Tibial artery (tissue), 4 donors: ENCODE measurements at regions not wholly inside any gene's neighbourhood (a gene's known extent, or its start where the extent isn't known, plus 50 kb on each side); places are given as distances from the start of the nearest gene placed in this dataset.
"Not testable (repeated sequence)": the region's sequence is repeated elsewhere in the genome, so short reads cannot be mapped to it uniquely, and the experiment has no call there.

ENCODE experiments used
- DNase-seq, 2 donors: peaks; one replicate each; pipeline ENCODE4 v3.0.0-alpha.2; 2019
- H3K27ac ChIP-seq, 2 donors: fragments of 200-600 bp; sonication (generic) in 1 of 2; 1 replicate in 1 of 2; 2 replicates in 1 of 2; pipeline ENCODE4 v1.5.1; 2018 to 2019; ENCODE audit warnings: mild to moderate bottlenecking in 1 of 2
- H3K27me3 ChIP-seq, 2 donors: fragments of 200-600 bp; sonication (generic) in 1 of 2; one replicate each; pipeline versions ENCODE4 v1.5.1 to v1.6.0; 2016 to 2019
- H3K36me3 ChIP-seq, 3 donors: fragments of 200-600 bp; sonication (generic) in 2 of 3; one replicate each; pipeline ENCODE4 v1.5.1; 2016 to 2019; ENCODE audit warnings: mild to moderate bottlenecking in 2 of 3
- H3K4me1 ChIP-seq, 4 donors: fragments of 200-600 bp; sonication (generic) in 2 of 4; 1 replicate in 3 of 4; 2 replicates in 1 of 4; pipeline ENCODE4 v1.5.1; 2016 to 2019
- H3K4me3 ChIP-seq, 2 donors: fragments of 200-600 bp; sonication (generic) in 1 of 2; 1 replicate in 1 of 2; 2 replicates in 1 of 2; pipeline ENCODE4 v1.5.1; 2018 to 2019; ENCODE audit warnings: mild to moderate bottlenecking in 2 of 2
- H3K9me3 ChIP-seq, 3 donors: fragments of 200-600 bp; sonication (generic) in 1 of 3; one replicate each; pipeline ENCODE4 v1.5.1; 2016 to 2019
- intact Hi-C: fragments of 100-400 bp; cut with DNase I; formaldehyde crosslinking; loops from one replicate; pipeline ENCODE4 v1.15.0; 2023; ENCODE audit warnings: low total_unique reads
- TF ChIP-seq, protein P1 (sequence below), 2 experiments: fragments of 200-600 bp in 1 of 2; fragments of 450-650 bp in 1 of 2; IDR thresholded peaks; one replicate each; pipeline ENCODE4 v1.5.1; 2017 to 2019; ENCODE audit warnings: antibody characterized with exemption in 2 of 2, mild to moderate bottlenecking in 1 of 2, moderate library complexity in 1 of 2

DNA sequence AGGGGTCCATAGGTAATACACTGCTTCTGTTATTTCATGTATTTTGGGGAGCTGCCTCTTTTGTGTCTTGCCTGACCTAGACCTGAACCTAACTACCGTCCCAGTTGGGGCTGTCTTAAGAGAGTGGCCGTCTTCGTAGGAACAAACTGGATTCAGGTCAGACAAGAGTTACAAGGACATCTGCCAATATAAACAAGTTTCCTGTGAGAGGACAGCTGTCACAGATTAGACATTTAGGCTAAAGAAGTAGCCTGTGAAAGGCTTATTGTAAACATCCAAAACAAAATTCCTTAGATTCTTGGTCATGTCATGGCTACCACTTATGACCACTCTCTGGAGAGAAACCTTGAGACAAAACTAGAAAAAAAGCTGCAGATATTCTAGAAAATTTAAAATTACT lies 797.6 kb upstream of the AADAT start:
- TF ChIP-seq, protein P1, sequence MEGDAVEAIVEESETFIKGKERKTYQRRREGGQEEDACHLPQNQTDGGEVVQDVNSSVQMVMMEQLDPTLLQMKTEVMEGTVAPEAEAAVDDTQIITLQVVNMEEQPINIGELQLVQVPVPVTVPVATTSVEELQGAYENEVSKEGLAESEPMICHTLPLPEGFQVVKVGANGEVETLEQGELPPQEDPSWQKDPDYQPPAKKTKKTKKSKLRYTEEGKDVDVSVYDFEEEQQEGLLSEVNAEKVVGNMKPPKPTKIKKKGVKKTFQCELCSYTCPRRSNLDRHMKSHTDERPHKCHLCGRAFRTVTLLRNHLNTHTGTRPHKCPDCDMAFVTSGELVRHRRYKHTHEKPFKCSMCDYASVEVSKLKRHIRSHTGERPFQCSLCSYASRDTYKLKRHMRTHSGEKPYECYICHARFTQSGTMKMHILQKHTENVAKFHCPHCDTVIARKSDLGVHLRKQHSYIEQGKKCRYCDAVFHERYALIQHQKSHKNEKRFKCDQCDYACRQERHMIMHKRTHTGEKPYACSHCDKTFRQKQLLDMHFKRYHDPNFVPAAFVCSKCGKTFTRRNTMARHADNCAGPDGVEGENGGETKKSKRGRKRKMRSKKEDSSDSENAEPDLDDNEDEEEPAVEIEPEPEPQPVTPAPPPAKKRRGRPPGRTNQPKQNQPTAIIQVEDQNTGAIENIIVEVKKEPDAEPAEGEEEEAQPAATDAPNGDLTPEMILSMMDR (IDR thresholded peaks at IDR 0.05): no peak
- intact Hi-C loops: no loop called here
- Histone ChIP-seq H3K9me3 (no peaks in the 10 kb centered on the region), H3K27me3 (no peaks in the 10 kb centered on the region), H3K4me3 (no peak overlapping the region), H3K27ac (no peak overlapping the region), H3K36me3 (no peaks in the 10 kb centered on the region), H3K4me1 (no peaks in the 10 kb centered on the region)
- no peak for DNase-seq

DNA sequence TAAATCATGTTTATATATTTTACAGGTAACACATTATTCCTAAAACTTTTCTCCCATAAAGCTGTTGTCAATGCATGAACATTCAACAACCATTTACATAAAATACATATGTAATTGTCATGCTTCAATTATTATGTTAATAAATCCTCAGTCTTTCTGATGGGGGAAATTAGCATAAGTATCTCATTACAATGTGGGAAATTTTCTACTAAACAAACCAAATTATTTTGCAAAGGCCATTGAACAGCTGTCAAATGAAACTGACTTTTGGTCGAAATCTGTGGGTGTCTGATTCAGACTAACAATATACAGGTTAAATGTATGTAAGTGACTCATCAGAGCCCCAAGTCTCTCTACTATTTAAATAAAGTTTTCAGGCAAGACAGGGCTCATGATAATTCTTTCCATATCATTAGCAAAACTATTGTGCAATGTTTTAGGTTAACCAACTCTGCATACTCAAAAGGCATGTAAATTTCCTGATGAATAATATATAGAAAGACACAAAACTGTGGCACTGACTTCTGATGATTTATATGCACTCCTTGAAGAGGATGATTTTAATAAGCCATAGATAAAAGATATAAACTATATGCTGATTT lies 795.3 kb upstream of the AADAT start:
- Histone ChIP-seq H3K27me3 (no peaks in the 10 kb centered on the region), H3K4me1 (no peaks in the 10 kb centered on the region), H3K4me3 (no peak overlapping the region), H3K36me3 (no peaks in the 10 kb centered on the region), H3K27ac (no peak overlapping the region), H3K9me3 (no peaks in the 10 kb centered on the region)
- intact Hi-C loops: no loop called here
- DNase-seq: no peak
- TF ChIP-seq, protein P1 (IDR thresholded peaks at IDR 0.05): no peak

DNA sequence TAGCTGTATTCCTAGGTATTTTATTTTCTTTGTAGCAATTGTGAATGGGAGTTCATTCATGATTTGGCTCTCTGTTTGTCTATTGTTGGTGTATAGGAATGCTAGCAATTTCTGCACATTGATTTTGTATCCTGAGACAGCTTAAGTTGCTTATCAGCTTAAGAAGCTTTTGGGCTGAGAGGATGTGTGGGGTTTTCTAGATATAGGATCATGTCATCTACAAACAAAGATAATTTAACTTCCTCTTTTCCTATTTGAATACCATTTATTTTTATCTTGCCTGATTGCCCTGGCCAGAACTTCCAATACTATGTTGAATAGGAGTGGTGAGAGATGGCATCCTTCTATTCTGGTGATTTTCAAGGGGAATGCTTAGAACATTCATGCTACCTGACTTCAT lies 791.9 kb upstream of the AADAT start:
- H3K27me3 ChIP-seq, H3K4me3 ChIP-seq, intact Hi-C loops, H3K9me3 ChIP-seq, H3K4me1 ChIP-seq, H3K27ac ChIP-seq, H3K36me3 ChIP-seq, DNase-seq: not testable (repeated sequence)

DNA sequence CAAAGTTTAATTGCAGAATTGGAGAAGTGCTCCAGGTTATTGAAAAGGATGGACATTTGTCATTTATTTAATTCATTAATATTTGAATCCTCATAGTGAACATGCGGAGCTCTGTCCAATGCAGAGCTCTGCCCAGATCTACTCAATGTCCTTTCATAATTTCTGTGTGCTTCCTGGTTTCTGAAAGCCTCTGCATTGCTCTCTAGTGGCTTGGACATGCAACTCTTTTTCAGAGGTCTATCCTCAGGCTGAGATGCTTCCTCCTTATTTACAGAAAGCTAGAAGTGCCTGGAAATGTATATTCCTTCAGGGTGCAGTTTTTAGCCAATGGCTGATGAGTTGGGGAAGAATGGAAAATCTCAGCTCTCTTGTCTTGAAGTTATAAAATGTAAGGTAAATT lies 786.1 kb upstream of the AADAT start:
- Histone ChIP-seq H3K4me3 (no peak overlapping the region), H3K4me1 (no peaks in the 10 kb centered on the region), H3K27ac (no peak overlapping the region), H3K9me3 (no peaks in the 10 kb centered on the region), H3K27me3 (no peaks in the 10 kb centered on the region), H3K36me3 (no peaks in the 10 kb centered on the region)
- TF ChIP-seq, protein P1 (IDR thresholded peaks at IDR 0.05): no peak
- intact Hi-C loops: no loop called here
- no peak for DNase-seq

DNA sequence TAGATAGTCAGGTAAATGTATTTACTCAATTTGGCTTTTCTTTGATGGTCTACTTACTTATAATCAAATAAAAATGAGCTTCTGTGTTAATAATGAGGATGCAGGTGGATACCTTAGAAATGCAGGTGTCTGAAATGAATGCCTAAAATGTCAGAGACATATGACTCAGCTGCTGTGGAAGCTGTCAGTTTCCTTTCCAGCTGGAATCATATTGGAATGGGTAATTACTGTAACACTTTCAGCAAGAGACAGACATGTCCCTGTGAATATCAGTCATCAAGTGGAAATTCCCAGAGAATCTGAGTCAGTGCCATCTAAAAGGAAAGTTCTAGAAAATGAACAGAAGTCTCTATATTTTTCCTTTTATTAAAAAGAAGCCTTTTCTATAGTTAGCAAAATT lies 783.0 kb upstream of the AADAT start:
- intact Hi-C loops: no loop called here
- Histone ChIP-seq H3K9me3 (no peaks in the 10 kb centered on the region), H3K4me1 (no peaks in the 10 kb centered on the region), H3K36me3 (no peaks in the 10 kb centered on the region), H3K27ac (no peak overlapping the region), H3K27me3 (no peaks in the 10 kb centered on the region), H3K4me3 (no peak overlapping the region)
- TF ChIP-seq, protein P1 (IDR thresholded peaks at IDR 0.05): no peak
- no peak for DNase-seq

DNA sequence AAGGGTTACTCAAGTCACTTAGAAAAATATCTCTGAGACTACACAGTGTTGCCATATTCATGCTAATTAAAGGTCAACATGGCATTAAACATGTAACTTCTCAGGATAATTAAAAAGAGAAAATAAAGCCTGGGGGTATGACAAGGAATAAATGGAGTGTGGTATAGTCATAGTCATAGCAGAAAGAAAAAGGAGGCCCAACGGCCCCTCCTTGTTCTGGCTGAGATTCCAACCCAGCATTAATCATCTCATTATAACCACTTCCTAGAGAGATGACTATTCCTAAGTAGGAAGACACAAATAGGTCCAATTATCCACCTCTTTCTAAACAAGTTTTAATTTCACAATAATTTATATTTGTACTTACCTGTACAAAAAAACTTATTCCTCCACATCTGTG lies 778.4 kb upstream of the AADAT start:
- H3K27ac ChIP-seq: no peak overlapping the region
- H3K27me3 ChIP-seq: no peaks in the 10 kb centered on the region
- H3K9me3 ChIP-seq: no peaks in the 10 kb centered on the region
- intact Hi-C loops: no loop called here
- H3K4me3 ChIP-seq: no peak overlapping the region
- TF ChIP-seq, protein P1 (IDR thresholded peaks at IDR 0.05): no peak
- no peaks in the 10 kb centered on the region for H3K36me3 ChIP-seq
- H3K4me1 ChIP-seq: no peaks in the 10 kb centered on the region
- DNase-seq: no peak
